ENCODE measurements at regions not wholly inside any gene's neighbourhood (a gene's known extent, or its start where the extent isn't known, plus 50 kb on each side); places are given as distances from the start of the nearest gene placed in this dataset.

DNA sequence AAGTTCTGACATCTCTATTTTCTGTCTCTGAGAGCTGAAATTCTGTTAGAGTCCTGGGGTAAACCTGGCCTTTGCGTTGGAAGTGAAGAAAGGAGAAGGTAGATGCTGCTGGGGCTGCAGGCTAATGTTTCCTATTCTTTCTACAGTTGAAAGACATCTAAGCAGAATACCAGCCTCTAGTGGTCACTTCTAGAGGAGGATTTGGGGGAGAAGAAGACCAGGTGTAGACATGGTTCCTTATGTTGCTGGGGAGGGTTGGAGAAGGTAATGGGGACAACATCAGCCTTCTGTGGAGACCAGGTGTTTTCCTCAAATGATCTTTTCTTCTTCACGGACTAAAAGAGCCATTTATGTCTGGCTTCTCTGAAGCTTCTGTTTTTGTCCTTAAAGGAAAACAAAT is 62.6 kb downstream of the BTBD3 start (continued):
- TF ChIP-seq, protein P1, sequence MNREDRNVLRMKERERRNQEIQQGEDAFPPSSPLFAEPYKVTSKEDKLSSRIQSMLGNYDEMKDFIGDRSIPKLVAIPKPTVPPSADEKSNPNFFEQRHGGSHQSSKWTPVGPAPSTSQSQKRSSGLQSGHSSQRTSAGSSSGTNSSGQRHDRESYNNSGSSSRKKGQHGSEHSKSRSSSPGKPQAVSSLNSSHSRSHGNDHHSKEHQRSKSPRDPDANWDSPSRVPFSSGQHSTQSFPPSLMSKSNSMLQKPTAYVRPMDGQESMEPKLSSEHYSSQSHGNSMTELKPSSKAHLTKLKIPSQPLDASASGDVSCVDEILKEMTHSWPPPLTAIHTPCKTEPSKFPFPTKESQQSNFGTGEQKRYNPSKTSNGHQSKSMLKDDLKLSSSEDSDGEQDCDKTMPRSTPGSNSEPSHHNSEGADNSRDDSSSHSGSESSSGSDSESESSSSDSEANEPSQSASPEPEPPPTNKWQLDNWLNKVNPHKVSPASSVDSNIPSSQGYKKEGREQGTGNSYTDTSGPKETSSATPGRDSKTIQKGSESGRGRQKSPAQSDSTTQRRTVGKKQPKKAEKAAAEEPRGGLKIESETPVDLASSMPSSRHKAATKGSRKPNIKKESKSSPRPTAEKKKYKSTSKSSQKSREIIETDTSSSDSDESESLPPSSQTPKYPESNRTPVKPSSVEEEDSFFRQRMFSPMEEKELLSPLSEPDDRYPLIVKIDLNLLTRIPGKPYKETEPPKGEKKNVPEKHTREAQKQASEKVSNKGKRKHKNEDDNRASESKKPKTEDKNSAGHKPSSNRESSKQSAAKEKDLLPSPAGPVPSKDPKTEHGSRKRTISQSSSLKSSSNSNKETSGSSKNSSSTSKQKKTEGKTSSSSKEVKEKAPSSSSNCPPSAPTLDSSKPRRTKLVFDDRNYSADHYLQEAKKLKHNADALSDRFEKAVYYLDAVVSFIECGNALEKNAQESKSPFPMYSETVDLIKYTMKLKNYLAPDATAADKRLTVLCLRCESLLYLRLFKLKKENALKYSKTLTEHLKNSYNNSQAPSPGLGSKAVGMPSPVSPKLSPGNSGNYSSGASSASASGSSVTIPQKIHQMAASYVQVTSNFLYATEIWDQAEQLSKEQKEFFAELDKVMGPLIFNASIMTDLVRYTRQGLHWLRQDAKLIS (CRISPR knock-in tag; IDR thresholded peaks at IDR 0.05; ENCODE audit: borderline replicate concordance), result no peak
- TF ChIP-seq CREM (CRISPR knock-in tag; IDR thresholded peaks at IDR 0.05), result no peak

- ChIA-PET CTCF (interaction anchor here (1.3 kb wide), 1 partner anchor 31 kb away, joined by 5 read pairs; no protein-coding TSS in a partner anchor), POLR2A (interaction anchor here (0.8 kb wide), 1 partner anchor 69 kb away, joined by 3 read pairs; no protein-coding TSS in a partner anchor)
- ATAC-seq, result no peak
- no peak for DNase-seq (ENCODE audit: low spot score)
- H3K27ac Mint-ChIP-seq, result no peak overlapping the region
- peaks cover 6% of the 10 kb centered on the region for H3K9me3 Mint-ChIP-seq
- peaks cover 29% of the 10 kb centered on the region for H3K4me1 Mint-ChIP-seq
- no peak overlapping the region for H3K4me3 Mint-ChIP-seq
- peaks cover 4% of the 10 kb centered on the region for H3K36me3 Mint-ChIP-seq
- H3K27me3 Mint-ChIP-seq (ENCODE audit: low read depth), result peaks cover 35% of the 10 kb centered on the region
- no peak for TF ChIP-seq E2F4 (CRISPR knock-in tag; IDR thresholded peaks at IDR 0.05; ENCODE audit: borderline replicate concordance, low read depth)
- peak; percentile 59; the same call in 1 of the 2 replicates for TF ChIP-seq ZNF512 (CRISPR knock-in tag; IDR thresholded peaks at IDR 0.05; ENCODE audit: borderline replicate concordance)
- no peak for TF ChIP-seq ZNF532 (CRISPR knock-in tag; IDR thresholded peaks at IDR 0.05; ENCODE audit: borderline replicate concordance)
- TF ChIP-seq ZBTB43 (CRISPR knock-in tag; IDR thresholded peaks at IDR 0.05), result no peak
- no peak for TF ChIP-seq USF2 (CRISPR knock-in tag; IDR thresholded peaks at IDR 0.05)
These were observed 63.8 kb downstream of the BTBD3 start for GRCh38 chr20:11981366-11981947.

All from WTC11 (cell line).